ENCODE measurements at regions not wholly inside any gene's neighbourhood (a gene's known extent, or its start where the extent isn't known, plus 50 kb on each side); places are given as distances from the start of the nearest gene placed in this dataset.

GRCh38 chr9:675697-676370, 165.7 kb upstream of the DMRT1 start:
- no peak for DNase-seq

GRCh38 chr9:676780-677438, 164.6 kb upstream of the DMRT1 start:
- no peak for DNase-seq

GRCh38 chr9:677461-678097, 163.9 kb upstream of the DMRT1 start:
- DNase-seq = no peak

- DNase-seq = no peak
Observed at GRCh38 chr9:678897-679296, 162.6 kb upstream of the DMRT1 start.

GRCh38 chr9:679462-679861, 162.0 kb upstream of the DMRT1 start:
- no peak for DNase-seq

GRCh38 chr9:680106-680505, 161.4 kb upstream of the DMRT1 start:
- no peak for DNase-seq

- DNase-seq = no peak
Observed at GRCh38 chr9:682633-683508, 158.6 kb upstream of the DMRT1 start.

GRCh38 chr9:683509-684021, 157.9 kb upstream of the DMRT1 start:
- DNase-seq = no peak

- DNase-seq = no peak
Observed at GRCh38 chr9:684054-684890, 157.2 kb upstream of the DMRT1 start.

- DNase-seq = no peak
Observed at GRCh38 chr9:684941-685340, 156.6 kb upstream of the DMRT1 start.

GRCh38 chr9:686321-686813, 155.1 kb upstream of the DMRT1 start:
- no peak for DNase-seq

GRCh38 chr9:687034-687785, 154.3 kb upstream of the DMRT1 start:
- DNase-seq = no peak

- no peak for DNase-seq
Observed at GRCh38 chr9:687994-688393, 153.5 kb upstream of the DMRT1 start.

GRCh38 chr9:690517-691111, 150.9 kb upstream of the DMRT1 start:
- no peak for DNase-seq

- no peak for DNase-seq
Observed at GRCh38 chr9:691825-692400, 149.6 kb upstream of the DMRT1 start.

GRCh38 chr9:692636-693129, 148.8 kb upstream of the DMRT1 start:
- no peak for DNase-seq

- DNase-seq = no peak
Observed at GRCh38 chr9:693201-694091, 148.1 kb upstream of the DMRT1 start.

- no peak for DNase-seq
Observed at GRCh38 chr9:694092-694402, 147.4 kb upstream of the DMRT1 start.

All from NCI-H2081 (cell line).